DND-41 (cell line): ENCODE measurements at regions not wholly inside any gene's neighbourhood (a gene's known extent, or its start where the extent isn't known, plus 50 kb on each side); places are given as distances from the start of the nearest gene placed in this dataset.

Experiments
- ATAC-seq: fragments of 200-7000 bp; cut with Tn5 transposase; 3 replicates; pipeline ENCODE4 v1.9.1; 2021; ENCODE audit warnings: low read depth; ENCODE audit not compliant: insufficient read depth
- DNase-seq: peaks from one replicate; pipeline ENCODE4 v3.0.0-alpha.2; 2020
- H2AFZ ChIP-seq: 2 replicates; pipeline ENCODE4 v1.6.0; 2012; ENCODE audit warnings: low read depth, low read length
- H3K27ac ChIP-seq: 2 replicates; pipeline ENCODE4 v1.5.1; 2012; ENCODE audit warnings: low read length, inconsistent platforms
- H3K27me3 ChIP-seq: fragments of 200-600 bp; sonication (generic); 2 replicates; pipeline ENCODE4 v1.6.0; 2012; ENCODE audit warnings: low read length, mild to moderate bottlenecking, inconsistent platforms; ENCODE audit not compliant: insufficient read depth, poor library complexity
- H3K36me3 ChIP-seq: 2 replicates; pipeline ENCODE4 v1.5.1; 2012; ENCODE audit warnings: low read length, inconsistent platforms; ENCODE audit not compliant: insufficient read depth
- H3K4me1 ChIP-seq: 2 replicates; pipeline ENCODE4 v1.5.1; 2012; ENCODE audit warnings: mild to moderate bottlenecking, low read length; ENCODE audit not compliant: insufficient read depth
- H3K4me2 ChIP-seq: 2 replicates; pipeline ENCODE4 v1.6.0; 2012; ENCODE audit warnings: mild to moderate bottlenecking, moderate library complexity, low read length, inconsistent platforms; ENCODE audit not compliant: insufficient read depth
- H3K4me3 ChIP-seq, 2 experiments: fragments of 200-600 bp in 1 of 2; shearing (Covaris generic) in 1 of 2; 2 replicates each; pipeline ENCODE4 v1.5.1; 2012 to 2016; ENCODE audit warnings: inconsistent platforms in 2 of 2, low read length in 2 of 2, mild to moderate bottlenecking in 2 of 2, low read depth in 1 of 2, moderate library complexity in 1 of 2
- H3K79me2 ChIP-seq: 2 replicates; pipeline ENCODE4 v1.6.0; 2012; ENCODE audit warnings: low read length, inconsistent platforms; ENCODE audit not compliant: insufficient read depth
- H3K9ac ChIP-seq: 2 replicates; pipeline ENCODE4 v1.6.0; 2012; ENCODE audit warnings: low read depth, mild to moderate bottlenecking, inconsistent platforms, low read length, moderate library complexity
- H3K9me3 ChIP-seq: 2 replicates; pipeline ENCODE4 v1.5.1; 2012; ENCODE audit warnings: low read length, moderate library complexity, mild to moderate bottlenecking, inconsistent platforms; ENCODE audit not compliant: insufficient read depth, severe bottlenecking
- H4K20me1 ChIP-seq: 2 replicates; pipeline ENCODE4 v1.6.0; 2012; ENCODE audit warnings: low read length; ENCODE audit not compliant: insufficient read depth
- CTCF ChIP-seq: IDR thresholded peaks from 2 replicates; pipeline ENCODE4 v1.5.1; 2012; ENCODE audit warnings: borderline replicate concordance, low read length, moderate library complexity, mild to moderate bottlenecking; ENCODE audit not compliant: poor library complexity, severe bottlenecking; ENCODE audit errors: extremely low read depth
- EZH2 ChIP-seq: IDR thresholded peaks from 3 replicates; pipeline ENCODE4 v1.6.1; 2012; ENCODE audit warnings: borderline replicate concordance, low read depth, mild to moderate bottlenecking, moderate library complexity, low read length, inconsistent platforms; ENCODE audit not compliant: severe bottlenecking

GRCh38 chr16:76194616-76195015, 82.6 kb upstream of the CNTNAP4 start:
- ATAC-seq (no peak), DNase-seq (no peak)

GRCh38 chr16:76195056-76195455, 82.1 kb upstream of the CNTNAP4 start:
- H3K27ac ChIP-seq, result no peak overlapping the region

More at GRCh38 chr16:76194616-76195015, 82.6 kb upstream of the CNTNAP4 start:
- Histone ChIP-seq H3K27me3 (no peaks in the 10 kb centered on the region), H3K4me3 (no peak overlapping the region), H4K20me1 (no peaks in the 10 kb centered on the region), H3K9ac (no peak overlapping the region), H3K4me2 (no peak overlapping the region), H3K36me3 (no peaks in the 10 kb centered on the region), H3K4me1 (no peaks in the 10 kb centered on the region), H3K79me2 (no peaks in the 10 kb centered on the region), H3K27ac (no peak overlapping the region), H2AFZ (no peak overlapping the region), H3K9me3 (no peaks in the 10 kb centered on the region)
- TF ChIP-seq EZH2 (no peak), CTCF (no peak)

GRCh38 chr16:76195648-76196047, 81.6 kb upstream of the CNTNAP4 start:
- Histone ChIP-seq H3K36me3 (no peaks in the 10 kb centered on the region), H4K20me1 (no peaks in the 10 kb centered on the region), H3K79me2 (no peaks in the 10 kb centered on the region), H3K27ac (no peak overlapping the region), H3K4me3 (no peak overlapping the region), H3K4me1 (no peaks in the 10 kb centered on the region), H3K9me3 (no peaks in the 10 kb centered on the region), H3K9ac (no peak overlapping the region), H2AFZ (no peak overlapping the region), H3K27me3 (no peaks in the 10 kb centered on the region), H3K4me2 (no peak overlapping the region)
- TF ChIP-seq EZH2 (no peak), CTCF (no peak)
- DNase-seq (no peak), ATAC-seq (no peak)

More at GRCh38 chr16:76195056-76195455, 82.1 kb upstream of the CNTNAP4 start:
- Histone ChIP-seq H3K36me3 (no peaks in the 10 kb centered on the region), H3K9me3 (no peaks in the 10 kb centered on the region), H4K20me1 (no peaks in the 10 kb centered on the region), H2AFZ (no peak overlapping the region), H3K4me2 (no peak overlapping the region), H3K9ac (no peak overlapping the region), H3K4me3 (no peak overlapping the region), H3K79me2 (no peaks in the 10 kb centered on the region), H3K27me3 (no peaks in the 10 kb centered on the region), H3K4me1 (no peaks in the 10 kb centered on the region)
- no peak for TF ChIP-seq EZH2
- TF ChIP-seq CTCF, result no peak
- no peak for ATAC-seq
- DNase-seq, result no peak

GRCh38 chr16:76197900-76198299, 79.3 kb upstream of the CNTNAP4 start:
- H3K9me3 ChIP-seq, result no peaks in the 10 kb centered on the region
- no peaks in the 10 kb centered on the region for H3K4me1 ChIP-seq
- H3K4me3 ChIP-seq, result no peak overlapping the region
- no peaks in the 10 kb centered on the region for H3K79me2 ChIP-seq
- H3K4me2 ChIP-seq, result no peak overlapping the region
- ATAC-seq (no peak), DNase-seq (no peak)
- H3K27me3 ChIP-seq, result peaks cover 2% of the 10 kb centered on the region
- no peaks in the 10 kb centered on the region for H4K20me1 ChIP-seq
- TF ChIP-seq EZH2, result no peak
- no peak for TF ChIP-seq CTCF
- no peaks in the 10 kb centered on the region for H3K36me3 ChIP-seq
- no peak overlapping the region for H2AFZ ChIP-seq
- no peak overlapping the region for H3K27ac ChIP-seq
- no peak overlapping the region for H3K9ac ChIP-seq
